HT1080 (cell line): ENCODE measurements at regions not wholly inside any gene's neighbourhood (a gene's known extent, or its start where the extent isn't known, plus 50 kb on each side); places are given as distances from the start of the nearest gene placed in this dataset.

Experiments used
- DNase-seq: peaks from one replicate; pipeline ENCODE4 v3.0.0-alpha.2; 2015; ENCODE audit warnings: low read depth

- no peak for DNase-seq
These were observed 332.7 kb upstream of the SLCO3A1 start for GRCh38 chr15:91520850-91521249.

- no peak for DNase-seq
These were observed 332.0 kb upstream of the SLCO3A1 start for GRCh38 chr15:91521548-91521947.

GRCh38 chr15:91521996-91522395 lies 331.5 kb upstream of the SLCO3A1 start:
- peak; percentile 46 for DNase-seq

- peak; percentile 56 for DNase-seq
These were observed 330.7 kb upstream of the SLCO3A1 start for GRCh38 chr15:91522605-91523332.

- DNase-seq = no peak
These were observed 329.9 kb upstream of the SLCO3A1 start for GRCh38 chr15:91523596-91523995.

- no peak for DNase-seq
These were observed 329.0 kb upstream of the SLCO3A1 start for GRCh38 chr15:91524534-91524933.

GRCh38 chr15:91525751-91526150 lies 327.8 kb upstream of the SLCO3A1 start:
- DNase-seq = no peak

- no peak for DNase-seq
These were observed 327.1 kb upstream of the SLCO3A1 start for GRCh38 chr15:91526424-91526823.

GRCh38 chr15:91528801-91529200 lies 324.7 kb upstream of the SLCO3A1 start:
- DNase-seq = no peak

GRCh38 chr15:91529534-91529933 lies 324.0 kb upstream of the SLCO3A1 start:
- no peak for DNase-seq

- no peak for DNase-seq
These were observed 323.2 kb upstream of the SLCO3A1 start for GRCh38 chr15:91530279-91530678.

GRCh38 chr15:91530956-91531582 lies 322.4 kb upstream of the SLCO3A1 start:
- DNase-seq = no peak

GRCh38 chr15:91534235-91534634 lies 319.3 kb upstream of the SLCO3A1 start:
- DNase-seq = no peak

GRCh38 chr15:91534976-91535375 lies 318.5 kb upstream of the SLCO3A1 start:
- DNase-seq = no peak

GRCh38 chr15:91535856-91536500 lies 317.5 kb upstream of the SLCO3A1 start:
- DNase-seq = peak; percentile 30

GRCh38 chr15:91537856-91538255 lies 315.7 kb upstream of the SLCO3A1 start:
- no peak for DNase-seq

GRCh38 chr15:91538782-91539181 lies 314.7 kb upstream of the SLCO3A1 start:
- no peak for DNase-seq

- peak; percentile 10 for DNase-seq
These were observed 312.2 kb upstream of the SLCO3A1 start for GRCh38 chr15:91541286-91541685.

- DNase-seq = no peak
These were observed 311.3 kb upstream of the SLCO3A1 start for GRCh38 chr15:91542226-91542625.

GRCh38 chr15:91547356-91547755 lies 306.2 kb upstream of the SLCO3A1 start:
- no peak for DNase-seq

- DNase-seq = no peak
These were observed 305.0 kb upstream of the SLCO3A1 start for GRCh38 chr15:91548549-91548948.

GRCh38 chr15:91549581-91549980 lies 303.9 kb upstream of the SLCO3A1 start:
- DNase-seq = no peak

GRCh38 chr15:91552555-91552954 lies 301.0 kb upstream of the SLCO3A1 start:
- DNase-seq = no peak
